ENCODE measurements at regions not wholly inside any gene's neighbourhood (a gene's known extent, or its start where the extent isn't known, plus 50 kb on each side); places are given as distances from the start of the nearest gene placed in this dataset.

GRCh38 chr6:119449331-119450156 is 100.0 kb upstream of the MAN1A1 start:
- TF ChIP-seq ZNF555 (tag by site-specific recombination; conservative IDR thresholded peaks at IDR 0.05) (no peak), ZBTB26 (tag by site-specific recombination; optimal IDR thresholded peaks at IDR 0.05) (no peak), TSHZ1 (tag by site-specific recombination; IDR thresholded peaks at IDR 0.05; ENCODE audit: borderline replicate concordance) (no peak), ZSCAN30 (tag by site-specific recombination; IDR thresholded peaks at IDR 0.05) (no peak), ZBTB48 (tag by site-specific recombination; IDR thresholded peaks at IDR 0.05) (no peak), ZNF513 (tag by site-specific recombination; IDR thresholded peaks at IDR 0.05) (no peak), CTCF (tag by site-specific recombination; IDR thresholded peaks at IDR 0.05) (no peak), ZNF707 (tag by site-specific recombination; IDR thresholded peaks at IDR 0.05) (no peak), ZNF292 (tag by site-specific recombination; IDR thresholded peaks at IDR 0.05; ENCODE audit: borderline replicate concordance, low read depth) (no peak), ZNF580 (tag by site-specific recombination; IDR thresholded peaks at IDR 0.05) (no peak), ZNF311 (tag by site-specific recombination; IDR thresholded peaks at IDR 0.05; ENCODE audit: borderline replicate concordance) (no peak)

Measured in HEK293 (cell line).